Eye (tissue), 1 donor: ENCODE measurements at regions not wholly inside any gene's neighbourhood (a gene's known extent, or its start where the extent isn't known, plus 50 kb on each side); places are given as distances from the start of the nearest gene placed in this dataset.
A peak's percentile ranks its signal among the peaks of the same experiment; 100 is the strongest.
"Not testable (repeated sequence)": the region's sequence is repeated elsewhere in the genome, so short reads cannot be mapped to it uniquely, and the experiment has no call there.

Experiments used
- DNase-seq: peaks from one replicate; pipeline ENCODE4 v3.0.0-alpha.2; 2015

- peak; percentile 58 for DNase-seq
These were observed 674.3 kb downstream of the STK39 start for GRCh38 chr2:167572883-167573619.

- no peak for DNase-seq
These were observed 677.0 kb downstream of the STK39 start for GRCh38 chr2:167570370-167570769.

GRCh38 chr2:167563885-167564619, 675.8 kb downstream of the XIRP2 start:
- DNase-seq: not testable (repeated sequence)

GRCh38 chr2:167558272-167558991, 670.2 kb downstream of the XIRP2 start:
- DNase-seq: not testable (repeated sequence)

- no peak for DNase-seq
These were observed 666.9 kb downstream of the XIRP2 start for GRCh38 chr2:167555098-167555720.

GRCh38 chr2:167553635-167554034, 665.4 kb downstream of the XIRP2 start:
- DNase-seq: no peak

GRCh38 chr2:167551416-167551815, 663.1 kb downstream of the XIRP2 start:
- DNase-seq: no peak

GRCh38 chr2:167550448-167550847, 662.2 kb downstream of the XIRP2 start:
- DNase-seq: no peak

GRCh38 chr2:167548396-167548795, 660.1 kb downstream of the XIRP2 start:
- DNase-seq: no peak

GRCh38 chr2:167544602-167545001, 656.3 kb downstream of the XIRP2 start:
- no peak for DNase-seq

- DNase-seq: no peak
These were observed 655.4 kb downstream of the XIRP2 start for GRCh38 chr2:167543721-167544120.

GRCh38 chr2:167537743-167538142, 649.5 kb downstream of the XIRP2 start:
- DNase-seq: no peak

- DNase-seq: no peak
These were observed 646.2 kb downstream of the XIRP2 start for GRCh38 chr2:167534443-167534842.

GRCh38 chr2:167524786-167525185, 636.5 kb downstream of the XIRP2 start:
- no peak for DNase-seq

- DNase-seq: no peak
These were observed 621.9 kb downstream of the XIRP2 start for GRCh38 chr2:167510071-167510759.

- peak; percentile 50 for DNase-seq
These were observed 621.3 kb downstream of the XIRP2 start for GRCh38 chr2:167509586-167509985.

GRCh38 chr2:167508709-167509108, 620.4 kb downstream of the XIRP2 start:
- no peak for DNase-seq

GRCh38 chr2:167506395-167506794, 618.1 kb downstream of the XIRP2 start:
- DNase-seq: no peak

GRCh38 chr2:167504695-167505094, 616.4 kb downstream of the XIRP2 start:
- no peak for DNase-seq

- no peak for DNase-seq
These were observed 615.8 kb downstream of the XIRP2 start for GRCh38 chr2:167504061-167504460.

GRCh38 chr2:167501618-167502017, 613.3 kb downstream of the XIRP2 start:
- no peak for DNase-seq

GRCh38 chr2:167493862-167494261, 605.6 kb downstream of the XIRP2 start:
- no peak for DNase-seq

- DNase-seq: no peak
These were observed 604.2 kb downstream of the XIRP2 start for GRCh38 chr2:167492486-167492885.
